H9 (cell line): ENCODE measurements at regions not wholly inside any gene's neighbourhood (a gene's known extent, or its start where the extent isn't known, plus 50 kb on each side); places are given as distances from the start of the nearest gene placed in this dataset.

Experiments
- DNase-seq: peaks from one replicate; pipeline ENCODE4 v3.0.0-alpha.2; 2017
- H2AFZ ChIP-seq: one replicate; pipeline ENCODE4 v1.6.1; 2013; ENCODE audit warnings: mild to moderate bottlenecking, low read length, control low read depth, moderate library complexity
- H2AK5ac ChIP-seq: 2 replicates; pipeline ENCODE4 v1.6.1; 2013; ENCODE audit warnings: low read length, control low read depth, mixed read lengths; ENCODE audit not compliant: insufficient read length
- H2BK120ac ChIP-seq: one replicate; pipeline ENCODE4 v1.6.1; 2013; ENCODE audit warnings: low read depth, mild to moderate bottlenecking, low read length, control low read depth, inconsistent platforms; ENCODE audit not compliant: poor library complexity, severe bottlenecking
- H2BK12ac ChIP-seq: 2 replicates; pipeline ENCODE4 v1.6.1; 2013; ENCODE audit warnings: low read length, control low read depth, mixed read lengths, low read depth; ENCODE audit not compliant: insufficient read length
- H2BK15ac ChIP-seq: 2 replicates; pipeline ENCODE4 v1.6.1; 2013; ENCODE audit warnings: low read depth, low read length, control low read depth
- H2BK20ac ChIP-seq: one replicate; pipeline ENCODE4 v1.6.1; 2013; ENCODE audit warnings: low read depth, mild to moderate bottlenecking, low read length, control low read depth, inconsistent platforms; ENCODE audit not compliant: poor library complexity, severe bottlenecking
- H2BK5ac ChIP-seq: 2 replicates; pipeline ENCODE4 v1.6.1; 2013; ENCODE audit warnings: low read length, control low read depth, mixed read lengths; ENCODE audit not compliant: insufficient read length
- H3K14ac ChIP-seq: 2 replicates; pipeline ENCODE4 v1.6.1; 2013; ENCODE audit warnings: low read length, control low read depth; ENCODE audit not compliant: insufficient read depth
- H3K18ac ChIP-seq: 2 replicates; pipeline ENCODE4 v1.6.1; 2013; ENCODE audit warnings: low read depth, mild to moderate bottlenecking, mixed read lengths, low read length, control low read depth; ENCODE audit not compliant: insufficient read length
- H3K23ac ChIP-seq: 2 replicates; pipeline ENCODE4 v1.6.1; 2013; ENCODE audit warnings: low read length, control low read depth, mixed read lengths, low read depth; ENCODE audit not compliant: insufficient read length
- H3K23me2 ChIP-seq: 2 replicates; pipeline ENCODE4 v1.6.1; 2013; ENCODE audit warnings: low read depth, mild to moderate bottlenecking, mixed read lengths, low read length, control low read depth; ENCODE audit not compliant: insufficient read length, poor library complexity, severe bottlenecking
- H3K27ac ChIP-seq: 2 replicates; pipeline ENCODE4 v1.5.1; 2013; ENCODE audit warnings: low read length, control low read depth, mixed read lengths, low read depth; ENCODE audit not compliant: insufficient read length
- H3K27me3 ChIP-seq: 2 replicates; pipeline ENCODE4 v1.6.1; 2013; ENCODE audit warnings: low read length, control low read depth, inconsistent platforms; ENCODE audit not compliant: insufficient read depth
- H3K4ac ChIP-seq: 2 replicates; pipeline ENCODE4 v1.6.1; 2013; ENCODE audit warnings: low read depth, mild to moderate bottlenecking, control low read depth, inconsistent platforms, low read length, moderate library complexity
- H3K4me1 ChIP-seq: 2 replicates; pipeline ENCODE4 v1.6.1; 2013; ENCODE audit warnings: low read length, control low read depth, inconsistent platforms; ENCODE audit not compliant: insufficient read depth
- H3K4me2 ChIP-seq: 2 replicates; pipeline ENCODE4 v1.6.1; 2013; ENCODE audit warnings: low read length, control low read depth, mixed read lengths; ENCODE audit not compliant: insufficient read length, insufficient read depth
- H3K56ac ChIP-seq: 2 replicates; pipeline ENCODE4 v1.6.1; 2013; ENCODE audit warnings: low read depth, mild to moderate bottlenecking, mixed read lengths, low read length, control low read depth; ENCODE audit not compliant: insufficient read length
- H3K79me1 ChIP-seq: 2 replicates; pipeline ENCODE4 v1.6.1; 2013; ENCODE audit warnings: low read depth, mild to moderate bottlenecking, moderate library complexity, low read length, control low read depth, inconsistent platforms; ENCODE audit not compliant: insufficient read depth, poor library complexity, severe bottlenecking
- H3K79me2 ChIP-seq: 2 replicates; pipeline ENCODE4 v1.6.1; 2013; ENCODE audit warnings: low read length, control low read depth, inconsistent platforms; ENCODE audit not compliant: insufficient read depth
- H3K9ac ChIP-seq: 2 replicates; pipeline ENCODE4 v1.6.1; 2013; ENCODE audit warnings: low read length, control low read depth, mixed read lengths; ENCODE audit not compliant: insufficient read length; ENCODE audit errors: extremely low read depth
- H3K9me3 ChIP-seq: one replicate; pipeline ENCODE4 v1.6.1; 2013; ENCODE audit warnings: low read depth, low read length, inconsistent platforms; ENCODE audit not compliant: control insufficient read depth
- H3T11ph ChIP-seq: one replicate; pipeline ENCODE4 v1.6.1; 2013; ENCODE audit warnings: mild to moderate bottlenecking, low read length, control low read depth, inconsistent platforms
- H4K20me1 ChIP-seq: one replicate; pipeline ENCODE4 v1.6.1; 2013; ENCODE audit not compliant: control insufficient read depth, insufficient read length, insufficient read depth
- H4K5ac ChIP-seq: 2 replicates; pipeline ENCODE4 v1.6.1; 2013; ENCODE audit warnings: low read depth, mild to moderate bottlenecking, mixed read lengths, low read length, control low read depth; ENCODE audit not compliant: insufficient read length
- H4K8ac ChIP-seq: replicated peaks from 2 replicates; pipeline ENCODE4 v1.6.1; 2013; ENCODE audit warnings: low read length, control low read depth, mixed read lengths, low read depth; ENCODE audit not compliant: insufficient read length
- H4K91ac ChIP-seq: 2 replicates; pipeline ENCODE4 v1.6.1; 2013; ENCODE audit warnings: low read depth, mild to moderate bottlenecking, moderate library complexity, mixed read lengths, low read length, control low read depth; ENCODE audit not compliant: insufficient read length
- H3K27ac Mint-ChIP-seq, 3 experiments: 2 replicates in 2 of 3; 3 replicates in 1 of 3; pipeline ENCODE4 v1.8.0; 2020 to 2021; ENCODE audit warnings: mixed read lengths in 3 of 3, mild to moderate bottlenecking in 1 of 3, moderate library complexity in 1 of 3
- H3K27me3 Mint-ChIP-seq: 2 replicates; pipeline ENCODE4 v1.8.0; 2021; ENCODE audit warnings: low read depth, mild to moderate bottlenecking, moderate library complexity, mixed read lengths
- H3K36me3 Mint-ChIP-seq, 3 experiments: 2 replicates in 2 of 3; 3 replicates in 1 of 3; pipeline ENCODE4 v1.8.0; 2020 to 2021; ENCODE audit warnings: low read depth in 3 of 3, mixed read lengths in 3 of 3; ENCODE audit not compliant: insufficient read depth in 1 of 3
- H3K4me1 Mint-ChIP-seq, 2 experiments: 2 replicates each; pipeline ENCODE4 v1.8.0; 2020; ENCODE audit warnings: mixed read lengths in 2 of 2
- H3K4me3 Mint-ChIP-seq, 2 experiments: 2 replicates in 1 of 2; 3 replicates in 1 of 2; pipeline ENCODE4 v1.8.0; 2020 to 2021; ENCODE audit warnings: mild to moderate bottlenecking in 2 of 2, mixed read lengths in 2 of 2, moderate library complexity in 1 of 2
- H3K9me3 Mint-ChIP-seq, 2 experiments: 2 replicates in 1 of 2; 3 replicates in 1 of 2; pipeline ENCODE4 v1.8.0; 2020; ENCODE audit warnings: mild to moderate bottlenecking in 2 of 2, mixed read lengths in 2 of 2, moderate library complexity in 1 of 2
- WGBS: extraction: QIAGEN DNeasy Blood & Tissue Kit; methylation state at CpG from one replicate; pipeline ENCODE4 v1.1.7; 2013; ENCODE audit warnings: missing lambda C conversion rate, low lambda C conversion rate, mixed read lengths; ENCODE audit not compliant: insufficient read length; ENCODE audit errors: extremely low coverage; 5-methylcytosine and 5-hydroxymethylcytosine counted together
- TF ChIP-seq, protein P1 (sequence below): fragments of 200-600 bp; sonication (generic); conservative IDR thresholded peaks from 3 replicates; pipeline ENCODE4 v1.8.0; 2021; ENCODE audit warnings: antibody characterized with exemption, mild to moderate bottlenecking

DNA sequence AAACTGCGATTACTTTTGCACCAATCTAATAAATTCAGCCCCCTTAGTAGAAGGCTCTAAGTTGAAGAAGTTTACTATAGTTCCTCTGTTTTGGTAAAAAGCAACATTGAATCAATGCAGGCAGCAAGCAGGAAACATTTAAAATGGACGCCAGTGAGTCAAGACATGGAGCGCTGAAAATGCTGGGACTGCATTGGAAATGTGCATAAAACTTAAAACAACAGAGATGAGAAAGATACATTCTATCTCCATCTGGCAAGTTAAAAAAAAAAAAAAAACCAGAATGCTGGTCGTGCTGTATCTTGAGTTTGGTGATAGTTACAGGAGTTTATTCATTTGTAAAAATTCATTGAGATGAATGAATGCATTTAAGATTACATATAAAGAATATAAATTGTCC is 117.0 kb upstream of the TWIST2 start:
- Histone ChIP-seq H3K56ac (no peak overlapping the region), H2BK5ac (no peak overlapping the region), H2AFZ (no peak overlapping the region), H3K4me1 (no peaks in the 10 kb centered on the region), H2BK12ac (no peak overlapping the region), H3K9ac (no peak overlapping the region), H3K4me2 (no peak overlapping the region), H3K9me3 (no peaks in the 10 kb centered on the region), H2AK5ac (no peak overlapping the region), H4K91ac (no peak overlapping the region), H2BK20ac (no peak overlapping the region), H4K8ac (no peak overlapping the region), H4K20me1 (no peaks in the 10 kb centered on the region), H3K79me2 (no peaks in the 10 kb centered on the region), H4K5ac (no peak overlapping the region), H3K18ac (no peak overlapping the region), H2BK15ac (no peak overlapping the region), H3K23ac (no peak overlapping the region), H3K27ac (no peak overlapping the region), H3K23me2 (no peaks in the 10 kb centered on the region), H3K27me3 (no peaks in the 10 kb centered on the region), H3K79me1 (no peaks in the 10 kb centered on the region), H3T11ph (no peak overlapping the region), H3K4ac (no peak overlapping the region), H2BK120ac (no peak overlapping the region), H3K14ac (no peak overlapping the region)
- no peak for DNase-seq
- no peak overlapping the region for H3K27ac Mint-ChIP-seq
- peaks cover 0 to 6% of the 10 kb centered on the region in 2 experiments; a peak in 2 of 4 replicates for H3K4me1 Mint-ChIP-seq
- H3K36me3 Mint-ChIP-seq: no peaks in the 10 kb centered on the region
- peaks cover 0 to 3% of the 10 kb centered on the region in 2 experiments; a peak in 1 of 5 replicates for H3K9me3 Mint-ChIP-seq
- no CpG with 5 or more reads among the region's 4 CpGs for WGBS
- H3K27me3 Mint-ChIP-seq: peaks cover 12% of the 10 kb centered on the region
- TF ChIP-seq, protein P1, sequence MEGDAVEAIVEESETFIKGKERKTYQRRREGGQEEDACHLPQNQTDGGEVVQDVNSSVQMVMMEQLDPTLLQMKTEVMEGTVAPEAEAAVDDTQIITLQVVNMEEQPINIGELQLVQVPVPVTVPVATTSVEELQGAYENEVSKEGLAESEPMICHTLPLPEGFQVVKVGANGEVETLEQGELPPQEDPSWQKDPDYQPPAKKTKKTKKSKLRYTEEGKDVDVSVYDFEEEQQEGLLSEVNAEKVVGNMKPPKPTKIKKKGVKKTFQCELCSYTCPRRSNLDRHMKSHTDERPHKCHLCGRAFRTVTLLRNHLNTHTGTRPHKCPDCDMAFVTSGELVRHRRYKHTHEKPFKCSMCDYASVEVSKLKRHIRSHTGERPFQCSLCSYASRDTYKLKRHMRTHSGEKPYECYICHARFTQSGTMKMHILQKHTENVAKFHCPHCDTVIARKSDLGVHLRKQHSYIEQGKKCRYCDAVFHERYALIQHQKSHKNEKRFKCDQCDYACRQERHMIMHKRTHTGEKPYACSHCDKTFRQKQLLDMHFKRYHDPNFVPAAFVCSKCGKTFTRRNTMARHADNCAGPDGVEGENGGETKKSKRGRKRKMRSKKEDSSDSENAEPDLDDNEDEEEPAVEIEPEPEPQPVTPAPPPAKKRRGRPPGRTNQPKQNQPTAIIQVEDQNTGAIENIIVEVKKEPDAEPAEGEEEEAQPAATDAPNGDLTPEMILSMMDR: no peak
- no peak overlapping the region for H3K4me3 Mint-ChIP-seq
